ENCODE measurements at regions not wholly inside any gene's neighbourhood (a gene's known extent, or its start where the extent isn't known, plus 50 kb on each side); places are given as distances from the start of the nearest gene placed in this dataset.
"Not testable (repeated sequence)": the region's sequence is repeated elsewhere in the genome, so short reads cannot be mapped to it uniquely, and the experiment has no call there.

DNA sequence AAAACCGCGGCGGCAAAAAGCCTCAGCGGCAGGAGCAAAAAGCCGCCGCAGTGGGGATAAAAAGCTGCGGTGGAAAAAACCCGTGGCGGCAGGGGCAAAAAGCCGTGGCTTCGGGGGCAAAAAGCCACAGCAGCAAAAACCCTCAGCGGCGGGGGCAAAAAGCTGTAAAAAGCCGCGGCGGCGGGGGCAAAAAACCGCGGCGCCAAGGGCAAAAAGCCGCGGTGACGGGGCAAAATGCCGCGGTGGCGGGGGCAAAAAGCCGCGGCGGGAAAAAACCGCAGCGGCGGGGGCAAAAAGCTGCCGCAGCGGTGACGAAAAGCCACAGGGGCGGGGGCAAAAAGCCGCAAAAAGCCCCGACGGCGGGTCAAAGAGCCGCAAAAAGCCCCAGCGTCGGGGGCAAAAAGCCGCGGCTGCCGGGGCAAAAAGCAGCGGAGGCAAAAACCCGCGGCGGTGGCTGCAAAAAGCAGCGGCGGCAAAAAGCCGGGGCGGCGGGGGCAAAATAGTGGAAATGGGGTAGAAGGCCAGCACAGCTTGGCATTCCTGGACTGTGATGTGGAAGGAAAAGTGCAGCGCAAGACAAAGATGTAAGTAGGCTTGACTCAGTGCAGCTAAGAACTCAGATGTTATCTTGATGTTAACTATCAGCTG is 151.8 kb downstream of the ANKRD30BL start:
- Histone ChIP-seq H2AFZ (ENCODE audit: insufficient read depth, low read depth, low read length, poor library complexity, severe bottlenecking) (no peak overlapping the region), H3K9me3 (replicated peaks in 1 of 2; ENCODE audit: control insufficient read depth in 1 of 2, insufficient read depth in 1 of 2, low read length in 2 of 2) (no peaks in the 10 kb centered on the region), H3K4me1 (ENCODE audit: control insufficient read depth in 1 of 2, insufficient read depth in 2 of 2, low read length in 2 of 2) (no peaks in the 10 kb centered on the region), H3K36me3 (replicated peaks in 1 of 2; ENCODE audit: control insufficient read depth in 1 of 2, insufficient read depth in 2 of 2, low read length in 2 of 2) (no peaks in the 10 kb centered on the region), H3K27ac (ENCODE audit: low read depth in 1 of 2, low read length in 2 of 2) (no peak overlapping the region), H3K79me2 (ENCODE audit: insufficient read depth, low read length) (no peaks in the 10 kb centered on the region), H3K27me3 (ENCODE audit: control insufficient read depth in 2 of 2, insufficient read depth in 2 of 2, low read length in 2 of 2) (peaks cover 21 to 24% of the 10 kb centered on the region in 2 donors), H3K9ac (ENCODE audit: insufficient read depth, low read length, poor library complexity, severe bottlenecking) (no peak overlapping the region), H4K20me1 (ENCODE audit: insufficient read depth, low read length) (no peaks in the 10 kb centered on the region), H3K4me3 (replicated peaks in 1 of 3; ENCODE audit: low read depth in 2 of 3, low read length in 3 of 3) (no peak overlapping the region), H3K4me2 (replicated peaks; ENCODE audit: extremely low read depth, low read length, poor library complexity, severe bottlenecking) (no peak overlapping the region)
- Mint-ChIP-seq H3K4me1 (no peaks in the 10 kb centered on the region), H3K9me3 (peaks cover 3 to 17% (median 8%) of the 10 kb centered on the region in 7 donors), H3K27me3 (ENCODE audit: low read depth in 3 of 3) (peaks cover 35 to 45% (median 40%) of the 10 kb centered on the region in 3 donors), H3K27ac (no peak overlapping the region), H3K4me3 (peak overlapping the region in 1 of 2 donors; percentile 72), H3K36me3 (peaks cover 3 to 4% of the 10 kb centered on the region in 2 donors)
- WGBS (ENCODE audit: insufficient coverage), result 4% methylated on average over 50 of the region's 56 CpGs
- no peak for DNase-seq
- TF ChIP-seq, protein P1, sequence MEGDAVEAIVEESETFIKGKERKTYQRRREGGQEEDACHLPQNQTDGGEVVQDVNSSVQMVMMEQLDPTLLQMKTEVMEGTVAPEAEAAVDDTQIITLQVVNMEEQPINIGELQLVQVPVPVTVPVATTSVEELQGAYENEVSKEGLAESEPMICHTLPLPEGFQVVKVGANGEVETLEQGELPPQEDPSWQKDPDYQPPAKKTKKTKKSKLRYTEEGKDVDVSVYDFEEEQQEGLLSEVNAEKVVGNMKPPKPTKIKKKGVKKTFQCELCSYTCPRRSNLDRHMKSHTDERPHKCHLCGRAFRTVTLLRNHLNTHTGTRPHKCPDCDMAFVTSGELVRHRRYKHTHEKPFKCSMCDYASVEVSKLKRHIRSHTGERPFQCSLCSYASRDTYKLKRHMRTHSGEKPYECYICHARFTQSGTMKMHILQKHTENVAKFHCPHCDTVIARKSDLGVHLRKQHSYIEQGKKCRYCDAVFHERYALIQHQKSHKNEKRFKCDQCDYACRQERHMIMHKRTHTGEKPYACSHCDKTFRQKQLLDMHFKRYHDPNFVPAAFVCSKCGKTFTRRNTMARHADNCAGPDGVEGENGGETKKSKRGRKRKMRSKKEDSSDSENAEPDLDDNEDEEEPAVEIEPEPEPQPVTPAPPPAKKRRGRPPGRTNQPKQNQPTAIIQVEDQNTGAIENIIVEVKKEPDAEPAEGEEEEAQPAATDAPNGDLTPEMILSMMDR (IDR thresholded peaks at IDR 0.05), result no peak
- intact Hi-C loops (cut with micrococcal nuclease), result no loop called here

DNA sequence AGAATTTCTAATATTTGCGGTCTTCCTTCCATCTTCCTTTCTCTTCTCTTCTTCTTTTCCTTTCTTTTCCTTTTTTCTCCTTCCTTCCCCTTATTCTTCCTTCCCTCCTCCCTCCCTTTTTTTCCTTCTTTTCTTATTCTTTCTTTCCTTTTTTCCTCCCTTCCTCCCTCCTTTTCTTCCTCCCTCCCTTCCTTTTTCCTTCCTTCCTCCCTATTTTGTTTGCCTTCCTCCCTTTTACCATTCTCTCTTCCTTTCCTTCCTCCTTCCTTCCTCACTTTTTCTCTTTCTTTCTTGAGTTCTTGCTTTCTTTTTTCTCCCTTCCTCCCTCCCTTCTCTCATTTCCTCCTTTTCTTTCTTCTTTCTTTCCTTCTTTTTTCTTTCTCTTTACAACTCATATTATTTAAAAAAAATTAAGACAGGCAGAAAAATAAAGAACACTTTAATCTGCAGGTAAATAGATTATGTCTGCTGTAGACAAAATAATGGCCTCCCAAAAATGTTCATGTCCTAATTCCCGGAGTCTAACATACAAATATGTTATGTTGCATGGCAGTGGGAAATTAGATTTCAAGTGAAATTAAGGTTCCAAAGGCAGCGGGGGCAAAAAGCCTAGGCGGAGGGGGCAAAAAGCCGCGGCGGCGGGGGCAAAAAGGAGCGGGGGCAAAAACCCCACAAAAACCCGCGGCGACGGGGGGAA is 152.4 kb downstream of the ANKRD30BL start:
- Histone ChIP-seq H2AFZ (ENCODE audit: insufficient read depth, low read depth, low read length, poor library complexity, severe bottlenecking) (no peak overlapping the region), H3K27ac (ENCODE audit: low read depth in 1 of 2, low read length in 2 of 2) (no peak overlapping the region), H3K4me3 (replicated peaks in 1 of 3; ENCODE audit: low read depth in 2 of 3, low read length in 3 of 3) (no peak overlapping the region), H3K9ac (ENCODE audit: insufficient read depth, low read length, poor library complexity, severe bottlenecking) (no peak overlapping the region), H4K20me1 (ENCODE audit: insufficient read depth, low read length) (no peaks in the 10 kb centered on the region), H3K36me3 (replicated peaks in 1 of 2; ENCODE audit: control insufficient read depth in 1 of 2, insufficient read depth in 2 of 2, low read length in 2 of 2) (no peaks in the 10 kb centered on the region), H3K9me3 (replicated peaks in 1 of 2; ENCODE audit: control insufficient read depth in 1 of 2, insufficient read depth in 1 of 2, low read length in 2 of 2) (no peaks in the 10 kb centered on the region), H3K4me1 (ENCODE audit: control insufficient read depth in 1 of 2, insufficient read depth in 2 of 2, low read length in 2 of 2) (no peaks in the 10 kb centered on the region), H3K27me3 (ENCODE audit: control insufficient read depth in 2 of 2, insufficient read depth in 2 of 2, low read length in 2 of 2) (peaks cover 21 to 24% of the 10 kb centered on the region in 2 donors), H3K79me2 (ENCODE audit: insufficient read depth, low read length) (no peaks in the 10 kb centered on the region), H3K4me2 (replicated peaks; ENCODE audit: extremely low read depth, low read length, poor library complexity, severe bottlenecking) (no peak overlapping the region)
- H3K27ac Mint-ChIP-seq, result no peak overlapping the region
- DNase-seq, result no peak
- TF ChIP-seq, protein P1 (IDR thresholded peaks at IDR 0.05), result no peak
- peaks cover 35 to 45% (median 40%) of the 10 kb centered on the region in 3 donors for H3K27me3 Mint-ChIP-seq (ENCODE audit: low read depth in 3 of 3)
- H3K36me3 Mint-ChIP-seq, result peaks cover 3 to 4% of the 10 kb centered on the region in 2 donors
- peak overlapping the region in 1 of 2 donors; percentile 80 for H3K4me3 Mint-ChIP-seq
- H3K4me1 Mint-ChIP-seq, result no peaks in the 10 kb centered on the region
- peaks cover 3 to 17% (median 9%) of the 10 kb centered on the region in 7 donors for H3K9me3 Mint-ChIP-seq
- WGBS (ENCODE audit: insufficient coverage), result 33% methylated on average over 3 of the region's 13 CpGs
- intact Hi-C loops (cut with micrococcal nuclease), result no loop called here

DNA sequence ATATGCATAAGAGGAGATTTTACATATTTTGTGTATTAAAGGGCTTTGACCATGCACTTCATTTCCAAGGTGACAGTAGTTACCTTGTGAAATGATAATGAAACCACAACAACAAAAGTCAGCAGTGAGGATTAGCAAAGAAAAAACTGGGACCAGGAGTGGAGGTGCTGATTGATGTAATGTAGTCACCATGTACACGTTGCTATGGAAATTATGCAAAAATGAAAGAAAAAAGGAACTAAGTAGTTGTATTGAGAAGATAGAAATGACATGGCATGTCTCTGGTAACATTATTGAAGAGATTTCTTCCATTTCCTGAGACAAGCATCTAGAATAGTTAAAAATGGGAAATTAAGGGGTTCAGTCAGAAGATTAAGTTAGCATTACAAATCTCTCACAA is 171.0 kb downstream of the ANKRD30BL start:
- intact Hi-C loops (cut with micrococcal nuclease); H3K36me3 ChIP-seq (replicated peaks in 1 of 2; ENCODE audit: control insufficient read depth in 1 of 2, insufficient read depth in 2 of 2, low read length in 2 of 2); H3K9me3 Mint-ChIP-seq; H3K4me3 Mint-ChIP-seq; H3K9ac ChIP-seq (ENCODE audit: insufficient read depth, low read length, poor library complexity, severe bottlenecking); H3K4me1 Mint-ChIP-seq; H3K4me1 ChIP-seq (ENCODE audit: control insufficient read depth in 1 of 2, insufficient read depth in 2 of 2, low read length in 2 of 2); H3K27ac ChIP-seq (ENCODE audit: low read depth in 1 of 2, low read length in 2 of 2); DNase-seq; H3K27ac Mint-ChIP-seq; H3K27me3 Mint-ChIP-seq (ENCODE audit: low read depth in 3 of 3); H3K36me3 Mint-ChIP-seq; H2AFZ ChIP-seq (ENCODE audit: insufficient read depth, low read depth, low read length, poor library complexity, severe bottlenecking); H3K4me2 ChIP-seq (replicated peaks; ENCODE audit: extremely low read depth, low read length, poor library complexity, severe bottlenecking); H4K20me1 ChIP-seq (ENCODE audit: insufficient read depth, low read length); H3K9me3 ChIP-seq (replicated peaks in 1 of 2; ENCODE audit: control insufficient read depth in 1 of 2, insufficient read depth in 1 of 2, low read length in 2 of 2); H3K4me3 ChIP-seq (replicated peaks in 1 of 3; ENCODE audit: low read depth in 2 of 3, low read length in 3 of 3); H3K27me3 ChIP-seq (ENCODE audit: control insufficient read depth in 2 of 2, insufficient read depth in 2 of 2, low read length in 2 of 2); H3K79me2 ChIP-seq (ENCODE audit: insufficient read depth, low read length): not testable (repeated sequence)
- WGBS (ENCODE audit: insufficient coverage), result no CpG with 5 or more reads among the region's 1 CpG
